ENCODE measurements at regions not wholly inside any gene's neighbourhood (a gene's known extent, or its start where the extent isn't known, plus 50 kb on each side); places are given as distances from the start of the nearest gene placed in this dataset.

DNA sequence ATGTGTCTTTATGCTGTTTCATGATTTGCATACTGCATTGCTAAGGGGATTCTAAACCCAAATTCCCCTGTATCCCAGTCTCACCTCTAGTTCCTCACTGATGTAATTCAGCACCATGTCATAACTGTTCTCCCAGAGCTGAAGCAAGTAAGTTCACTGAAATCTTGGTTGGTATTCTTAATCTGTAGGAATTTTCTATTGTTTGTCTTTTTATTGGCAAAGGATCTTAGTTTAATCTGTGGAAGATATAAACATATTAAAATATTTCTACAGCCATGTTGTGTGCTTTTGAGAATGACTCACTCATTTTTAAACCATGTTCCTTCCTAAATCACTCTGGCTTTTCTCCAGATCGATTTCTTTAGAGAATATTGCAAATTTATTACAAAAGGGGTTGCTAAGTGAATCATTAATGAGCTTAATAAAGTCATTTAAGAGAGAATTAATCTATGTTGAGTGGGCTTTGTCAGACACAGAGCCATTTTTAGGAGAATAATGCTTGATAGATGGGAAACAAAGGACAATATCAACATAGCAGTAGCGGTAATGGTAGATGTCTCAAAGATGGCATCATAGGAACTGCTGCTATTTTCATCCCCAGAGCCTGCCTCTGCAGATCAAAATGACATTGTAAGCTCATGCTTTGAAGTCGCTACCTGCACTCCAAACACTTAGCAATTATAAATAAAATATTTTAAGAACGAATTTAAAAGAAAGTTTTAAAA lies 110.0 kb downstream of the ENC1 start:
- TF ChIP-seq CEBPB (IDR thresholded peaks at IDR 0.05) (no peak), TAF1 (IDR thresholded peaks at IDR 0.05; ENCODE audit: low read depth) (no peak), CREB1 (IDR thresholded peaks at IDR 0.05; ENCODE audit: low read depth) (no peak), EGR1 (IDR thresholded peaks at IDR 0.05) (no peak)
- TF ChIP-seq, protein P1, sequence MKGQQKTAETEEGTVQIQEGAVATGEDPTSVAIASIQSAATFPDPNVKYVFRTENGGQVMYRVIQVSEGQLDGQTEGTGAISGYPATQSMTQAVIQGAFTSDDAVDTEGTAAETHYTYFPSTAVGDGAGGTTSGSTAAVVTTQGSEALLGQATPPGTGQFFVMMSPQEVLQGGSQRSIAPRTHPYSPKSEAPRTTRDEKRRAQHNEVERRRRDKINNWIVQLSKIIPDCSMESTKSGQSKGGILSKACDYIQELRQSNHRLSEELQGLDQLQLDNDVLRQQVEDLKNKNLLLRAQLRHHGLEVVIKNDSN (IDR thresholded peaks at IDR 0.05): no peak

DNA sequence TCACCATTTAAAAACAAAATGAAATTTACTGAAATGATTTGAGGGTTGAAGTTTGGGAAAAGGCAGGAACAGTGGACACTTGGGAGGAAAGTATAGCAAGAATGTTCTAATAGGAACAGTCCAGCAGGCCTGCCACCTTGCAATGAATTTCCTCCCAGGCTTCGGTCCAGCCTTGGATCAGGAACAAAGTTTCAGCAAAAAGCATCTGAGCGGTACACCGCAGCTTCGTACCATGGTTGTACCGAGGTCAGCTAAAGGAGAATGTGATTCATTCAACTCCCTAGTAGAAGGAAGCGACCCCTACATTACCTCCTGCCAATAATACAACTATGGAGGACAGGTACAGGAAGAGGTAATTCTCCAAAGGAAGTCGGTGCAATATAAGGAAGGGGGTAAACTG lies 111.4 kb downstream of the ENC1 start:
- TF ChIP-seq FOXM1 (IDR thresholded peaks at IDR 0.05; ENCODE audit: borderline replicate concordance, low read depth) (no peak), NFIC (IDR thresholded peaks at IDR 0.05) (no peak), CEBPB (IDR thresholded peaks at IDR 0.05) (no peak), REST (IDR thresholded peaks at IDR 0.05; ENCODE audit: low read depth) (no peak), TCF12 (IDR thresholded peaks at IDR 0.05; ENCODE audit: low read depth) (no peak), MAX (IDR thresholded peaks at IDR 0.05) (no peak), ZBTB7A (IDR thresholded peaks at IDR 0.05; ENCODE audit: low read depth) (no peak), EGR1 (IDR thresholded peaks at IDR 0.05) (no peak), TEAD4 (IDR thresholded peaks at IDR 0.05) (no peak), YY1 (IDR thresholded peaks at IDR 0.05; ENCODE audit: low read depth) (no peak), TAF1 (IDR thresholded peaks at IDR 0.05; ENCODE audit: low read depth) (no peak)
- TF ChIP-seq, protein P1 (IDR thresholded peaks at IDR 0.05): no peak

GRCh38 chr5:74526111-74526510 lies 114.4 kb downstream of the ENC1 start:
- TF ChIP-seq ZBTB7A (IDR thresholded peaks at IDR 0.05; ENCODE audit: low read depth) (no peak), TEAD4 (IDR thresholded peaks at IDR 0.05) (no peak), TAF1 (IDR thresholded peaks at IDR 0.05; ENCODE audit: low read depth) (no peak), MAX (IDR thresholded peaks at IDR 0.05) (no peak), REST (IDR thresholded peaks at IDR 0.05; ENCODE audit: low read depth) (no peak), EP300 (IDR thresholded peaks at IDR 0.05; ENCODE audit: borderline replicate concordance) (no peak), EGR1 (IDR thresholded peaks at IDR 0.05) (no peak), NFIC (IDR thresholded peaks at IDR 0.05) (no peak), CEBPB (IDR thresholded peaks at IDR 0.05) (no peak), RAD21 (IDR thresholded peaks at IDR 0.05; ENCODE audit: low read depth) (no peak), CREB1 (IDR thresholded peaks at IDR 0.05; ENCODE audit: low read depth) (no peak), FOXM1 (IDR thresholded peaks at IDR 0.05; ENCODE audit: borderline replicate concordance, low read depth) (no peak), TCF12 (IDR thresholded peaks at IDR 0.05; ENCODE audit: low read depth) (no peak), YY1 (IDR thresholded peaks at IDR 0.05; ENCODE audit: low read depth) (no peak)
- TF ChIP-seq, protein P1 (IDR thresholded peaks at IDR 0.05): no peak

- TF ChIP-seq RAD21 (IDR thresholded peaks at IDR 0.05; ENCODE audit: low read depth) (no peak), EGR1 (IDR thresholded peaks at IDR 0.05) (no peak), FOXM1 (IDR thresholded peaks at IDR 0.05; ENCODE audit: borderline replicate concordance, low read depth) (no peak), REST (IDR thresholded peaks at IDR 0.05; ENCODE audit: low read depth) (no peak), ZBTB7A (IDR thresholded peaks at IDR 0.05; ENCODE audit: low read depth) (no peak), CREB1 (IDR thresholded peaks at IDR 0.05; ENCODE audit: low read depth) (no peak), NFIC (IDR thresholded peaks at IDR 0.05) (no peak), YY1 (IDR thresholded peaks at IDR 0.05; ENCODE audit: low read depth) (no peak), EP300 (IDR thresholded peaks at IDR 0.05; ENCODE audit: borderline replicate concordance) (no peak), TCF12 (IDR thresholded peaks at IDR 0.05; ENCODE audit: low read depth) (no peak), MAX (IDR thresholded peaks at IDR 0.05) (no peak), TEAD4 (IDR thresholded peaks at IDR 0.05) (no peak), CEBPB (IDR thresholded peaks at IDR 0.05) (no peak), TAF1 (IDR thresholded peaks at IDR 0.05; ENCODE audit: low read depth) (no peak)
- TF ChIP-seq, protein P1 (IDR thresholded peaks at IDR 0.05): no peak
Measured at GRCh38 chr5:74521401-74521800, 119.1 kb downstream of the ENC1 start.
